ENCODE measurements at regions not wholly inside any gene's neighbourhood (a gene's known extent, or its start where the extent isn't known, plus 50 kb on each side); places are given as distances from the start of the nearest gene placed in this dataset.

DNA sequence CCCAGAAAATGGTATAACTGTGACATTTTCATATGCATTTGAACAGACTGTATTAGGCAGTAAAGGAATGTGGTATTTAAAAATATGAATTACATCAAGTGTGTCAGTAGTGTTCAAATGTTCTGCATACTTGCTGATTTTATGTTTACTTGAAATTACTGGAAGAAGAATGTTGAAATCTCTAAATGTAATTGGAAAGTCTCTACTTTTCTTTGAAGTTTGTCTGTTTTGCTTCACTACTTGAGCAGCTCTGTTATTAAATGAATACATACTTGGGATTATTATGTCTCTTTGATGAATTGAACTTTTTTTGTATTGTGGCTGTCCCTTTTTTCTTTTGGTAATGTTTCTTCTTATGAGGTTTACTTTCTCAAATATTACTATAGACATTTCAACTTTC, 205.6 kb downstream of the TAF11L14 start:
- H3K27me3 ChIP-seq (ENCODE audit: control insufficient read depth in 3 of 3, insufficient read depth in 3 of 3, low read length in 2 of 3), result no peaks in the 10 kb centered on the region
- H3K36me3 ChIP-seq (ENCODE audit: control insufficient read depth in 4 of 4, insufficient read depth in 4 of 4, low read length in 4 of 4), result no peaks in the 10 kb centered on the region
- H3K27ac ChIP-seq (ENCODE audit: low read depth in 1 of 2, low read length in 1 of 2), result no peak overlapping the region
- H3K4me3 ChIP-seq, result no peak overlapping the region
- peaks cover 0 to 3% (median 0%) of the 10 kb centered on the region in 5 donors for H3K4me1 ChIP-seq (ENCODE audit: control insufficient read depth in 5 of 5, insufficient read depth in 5 of 5, low read length in 5 of 5)
- H3K9ac ChIP-seq (ENCODE audit: insufficient read depth in 1 of 2, low read length in 2 of 2), result no peak overlapping the region
- H3K9me3 ChIP-seq (ENCODE audit: control insufficient read depth in 4 of 4, insufficient read depth in 3 of 4, low read length in 3 of 4), result no peaks in the 10 kb centered on the region
- TF ChIP-seq, protein P1, sequence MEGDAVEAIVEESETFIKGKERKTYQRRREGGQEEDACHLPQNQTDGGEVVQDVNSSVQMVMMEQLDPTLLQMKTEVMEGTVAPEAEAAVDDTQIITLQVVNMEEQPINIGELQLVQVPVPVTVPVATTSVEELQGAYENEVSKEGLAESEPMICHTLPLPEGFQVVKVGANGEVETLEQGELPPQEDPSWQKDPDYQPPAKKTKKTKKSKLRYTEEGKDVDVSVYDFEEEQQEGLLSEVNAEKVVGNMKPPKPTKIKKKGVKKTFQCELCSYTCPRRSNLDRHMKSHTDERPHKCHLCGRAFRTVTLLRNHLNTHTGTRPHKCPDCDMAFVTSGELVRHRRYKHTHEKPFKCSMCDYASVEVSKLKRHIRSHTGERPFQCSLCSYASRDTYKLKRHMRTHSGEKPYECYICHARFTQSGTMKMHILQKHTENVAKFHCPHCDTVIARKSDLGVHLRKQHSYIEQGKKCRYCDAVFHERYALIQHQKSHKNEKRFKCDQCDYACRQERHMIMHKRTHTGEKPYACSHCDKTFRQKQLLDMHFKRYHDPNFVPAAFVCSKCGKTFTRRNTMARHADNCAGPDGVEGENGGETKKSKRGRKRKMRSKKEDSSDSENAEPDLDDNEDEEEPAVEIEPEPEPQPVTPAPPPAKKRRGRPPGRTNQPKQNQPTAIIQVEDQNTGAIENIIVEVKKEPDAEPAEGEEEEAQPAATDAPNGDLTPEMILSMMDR (IDR thresholded peaks at IDR 0.05; ENCODE audit: control extremely low read depth, extremely low read depth), result no peak
- DNase-seq (no peak), ATAC-seq (ENCODE audit: insufficient read depth, low FRiP score) (no peak)

- Histone ChIP-seq H3K4me3 (no peak overlapping the region), H3K9me3 (ENCODE audit: control insufficient read depth in 4 of 4, insufficient read depth in 3 of 4, low read length in 3 of 4) (no peaks in the 10 kb centered on the region), H3K27ac (ENCODE audit: low read depth in 1 of 2, low read length in 1 of 2) (no peak overlapping the region), H3K27me3 (ENCODE audit: control insufficient read depth in 3 of 3, insufficient read depth in 3 of 3, low read length in 2 of 3) (no peaks in the 10 kb centered on the region), H3K9ac (ENCODE audit: insufficient read depth in 1 of 2, low read length in 2 of 2) (no peak overlapping the region), H3K4me1 (ENCODE audit: control insufficient read depth in 5 of 5, insufficient read depth in 5 of 5, low read length in 5 of 5) (no peaks in the 10 kb centered on the region), H3K36me3 (ENCODE audit: control insufficient read depth in 4 of 4, insufficient read depth in 4 of 4, low read length in 4 of 4) (no peaks in the 10 kb centered on the region)
- no peak for ATAC-seq (ENCODE audit: insufficient read depth, low FRiP score)
- TF ChIP-seq, protein P1 (IDR thresholded peaks at IDR 0.05; ENCODE audit: control extremely low read depth, extremely low read depth), result no peak
- WGBS, 2 donors, result 86 to 93% methylated on average over 2 of the region's 2 CpGs
- no peak for DNase-seq
Measured at GRCh38 chr5:17846496-17846895, 212.2 kb downstream of the TAF11L14 start.

GRCh38 chr5:17847286-17847685, 213.0 kb downstream of the TAF11L14 start:
- TF ChIP-seq, protein P1 (IDR thresholded peaks at IDR 0.05; ENCODE audit: control extremely low read depth, extremely low read depth), result no peak
- Histone ChIP-seq H3K9ac (ENCODE audit: insufficient read depth in 1 of 2, low read length in 2 of 2) (no peak overlapping the region), H3K4me3 (no peak overlapping the region), H3K27me3 (ENCODE audit: control insufficient read depth in 3 of 3, insufficient read depth in 3 of 3, low read length in 2 of 3) (no peaks in the 10 kb centered on the region), H3K36me3 (ENCODE audit: control insufficient read depth in 4 of 4, insufficient read depth in 4 of 4, low read length in 4 of 4) (no peaks in the 10 kb centered on the region), H3K27ac (ENCODE audit: low read depth in 1 of 2, low read length in 1 of 2) (no peak overlapping the region), H3K4me1 (ENCODE audit: control insufficient read depth in 5 of 5, insufficient read depth in 5 of 5, low read length in 5 of 5) (no peaks in the 10 kb centered on the region), H3K9me3 (ENCODE audit: control insufficient read depth in 4 of 4, insufficient read depth in 3 of 4, low read length in 3 of 4) (no peaks in the 10 kb centered on the region)
- ATAC-seq (ENCODE audit: insufficient read depth, low FRiP score) (no peak), DNase-seq (no peak)
- WGBS, 2 donors, result 86 to 87% methylated on average over 2 of the region's 2 CpGs

DNA sequence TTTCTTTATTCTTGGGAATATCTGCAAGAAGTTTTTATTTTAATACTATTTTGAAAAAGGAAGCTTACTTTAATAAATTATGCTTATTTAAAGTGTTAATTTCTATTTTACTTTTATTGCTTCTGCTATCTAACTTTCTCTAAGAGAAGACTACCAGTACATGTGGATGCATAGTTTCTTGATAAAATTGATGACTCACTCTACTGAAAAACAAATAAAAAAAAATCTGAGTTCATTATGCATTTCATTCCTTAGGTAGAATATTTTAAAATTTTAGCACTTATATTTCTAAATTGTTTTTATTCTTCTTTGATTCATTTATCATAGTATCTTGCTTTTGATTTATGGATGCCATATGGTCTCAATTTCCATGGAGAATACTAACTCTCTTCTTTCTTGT, 217.9 kb downstream of the TAF11L14 start:
- no peak overlapping the region for H3K27ac ChIP-seq (ENCODE audit: low read depth in 1 of 2, low read length in 1 of 2)
- ATAC-seq (ENCODE audit: insufficient read depth, low FRiP score), result no peak

More for the DNA sequence above, 217.9 kb downstream of the TAF11L14 start:
- no peaks in the 10 kb centered on the region for H3K27me3 ChIP-seq (ENCODE audit: control insufficient read depth in 3 of 3, insufficient read depth in 3 of 3, low read length in 2 of 3)
- H3K4me3 ChIP-seq, result no peak overlapping the region
- H3K9me3 ChIP-seq (ENCODE audit: control insufficient read depth in 4 of 4, insufficient read depth in 3 of 4, low read length in 3 of 4), result no peaks in the 10 kb centered on the region
- TF ChIP-seq, protein P1 (IDR thresholded peaks at IDR 0.05; ENCODE audit: control extremely low read depth, extremely low read depth), result no peak
- H3K4me1 ChIP-seq (ENCODE audit: control insufficient read depth in 5 of 5, insufficient read depth in 5 of 5, low read length in 5 of 5), result no peaks in the 10 kb centered on the region
- DNase-seq, result no peak
- H3K9ac ChIP-seq (ENCODE audit: insufficient read depth in 1 of 2, low read length in 2 of 2), result no peak overlapping the region
- H3K36me3 ChIP-seq (ENCODE audit: control insufficient read depth in 4 of 4, insufficient read depth in 4 of 4, low read length in 4 of 4), result no peaks in the 10 kb centered on the region
